ENCODE measurements at regions not wholly inside any gene's neighbourhood (a gene's known extent, or its start where the extent isn't known, plus 50 kb on each side); places are given as distances from the start of the nearest gene placed in this dataset.

DNA sequence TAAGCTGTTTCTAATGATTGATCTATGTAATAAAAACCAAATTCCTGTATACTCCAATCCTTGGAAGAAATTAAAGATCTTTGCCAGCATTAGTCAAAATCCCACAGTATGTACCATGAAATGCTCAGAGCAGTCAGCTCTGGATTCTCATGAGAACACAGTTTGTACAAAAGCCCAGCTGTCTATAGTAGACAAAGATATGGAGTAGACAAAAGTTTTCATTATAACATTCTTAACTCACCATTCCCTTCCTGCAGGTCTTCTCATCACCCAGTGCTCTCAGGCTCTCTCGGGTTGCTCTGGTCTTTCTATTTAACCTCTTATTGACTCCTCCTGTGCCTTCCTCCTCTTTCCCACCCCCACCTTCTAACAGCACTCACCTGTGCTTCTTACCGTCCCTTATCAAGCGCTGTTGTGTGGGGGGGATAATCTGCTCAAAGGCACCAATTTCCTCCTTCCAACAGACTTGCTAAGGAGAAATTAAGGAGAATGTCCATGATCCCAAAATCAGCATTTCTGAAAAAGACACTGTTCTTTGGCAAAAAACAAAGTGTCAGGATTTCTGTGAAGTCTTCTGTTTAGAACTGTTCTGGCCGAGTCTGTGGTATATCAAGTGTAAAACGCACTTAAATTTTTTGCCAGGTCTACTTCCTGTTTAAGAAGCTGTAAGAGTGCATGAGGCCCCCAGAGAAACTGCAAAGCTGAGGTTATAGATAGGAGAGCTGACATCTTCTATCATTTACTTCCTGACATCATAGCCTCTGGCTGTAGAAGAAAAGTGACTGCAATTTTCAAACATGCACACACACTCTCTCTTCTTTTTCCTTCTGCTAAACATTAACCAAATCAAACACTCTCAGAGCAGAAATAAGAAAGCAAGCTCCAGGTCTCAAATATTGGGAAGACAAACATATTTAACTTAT, 144.1 kb downstream of the EVA1A start:
- no peaks in the 10 kb centered on the region for H3K9me3 ChIP-seq (replicated peaks in 1 of 2; ENCODE audit: control insufficient read depth in 1 of 2, insufficient read depth in 1 of 2, low read length in 2 of 2)
- no peak for DNase-seq
- no CpG with 5 or more reads among the region's 5 CpGs for WGBS (ENCODE audit: insufficient coverage)
- H3K79me2 ChIP-seq (ENCODE audit: insufficient read depth, low read length), result no peaks in the 10 kb centered on the region
- H3K27me3 ChIP-seq (ENCODE audit: control insufficient read depth in 2 of 2, insufficient read depth in 2 of 2, low read length in 2 of 2), result peaks cover 0 to 2% of the 10 kb centered on the region in 2 donors
- no peaks in the 10 kb centered on the region for H3K4me1 Mint-ChIP-seq
- peaks cover 0 to 1% (median 0%) of the 10 kb centered on the region in 7 donors for H3K9me3 Mint-ChIP-seq
- H3K4me3 ChIP-seq (replicated peaks in 1 of 3; ENCODE audit: low read depth in 2 of 3, low read length in 3 of 3), result no peak overlapping the region
- H3K9ac ChIP-seq (ENCODE audit: insufficient read depth, low read length, poor library complexity, severe bottlenecking), result no peak overlapping the region
- no peak overlapping the region for H3K4me2 ChIP-seq (replicated peaks; ENCODE audit: extremely low read depth, low read length, poor library complexity, severe bottlenecking)
- H3K4me3 Mint-ChIP-seq, result no peak overlapping the region
- H3K27ac ChIP-seq (ENCODE audit: low read depth in 1 of 2, low read length in 2 of 2), result no peak overlapping the region
- no peaks in the 10 kb centered on the region for H3K36me3 ChIP-seq (replicated peaks in 1 of 2; ENCODE audit: control insufficient read depth in 1 of 2, insufficient read depth in 2 of 2, low read length in 2 of 2)
- peak overlapping the region; percentile 13 for H2AFZ ChIP-seq (ENCODE audit: insufficient read depth, low read depth, low read length, poor library complexity, severe bottlenecking)
- no peaks in the 10 kb centered on the region for H3K36me3 Mint-ChIP-seq
- no peak overlapping the region for H3K27ac Mint-ChIP-seq
- peaks cover 0 to 11% (median 6%) of the 10 kb centered on the region in 3 donors for H3K27me3 Mint-ChIP-seq (ENCODE audit: low read depth in 3 of 3)
- TF ChIP-seq, protein P1, sequence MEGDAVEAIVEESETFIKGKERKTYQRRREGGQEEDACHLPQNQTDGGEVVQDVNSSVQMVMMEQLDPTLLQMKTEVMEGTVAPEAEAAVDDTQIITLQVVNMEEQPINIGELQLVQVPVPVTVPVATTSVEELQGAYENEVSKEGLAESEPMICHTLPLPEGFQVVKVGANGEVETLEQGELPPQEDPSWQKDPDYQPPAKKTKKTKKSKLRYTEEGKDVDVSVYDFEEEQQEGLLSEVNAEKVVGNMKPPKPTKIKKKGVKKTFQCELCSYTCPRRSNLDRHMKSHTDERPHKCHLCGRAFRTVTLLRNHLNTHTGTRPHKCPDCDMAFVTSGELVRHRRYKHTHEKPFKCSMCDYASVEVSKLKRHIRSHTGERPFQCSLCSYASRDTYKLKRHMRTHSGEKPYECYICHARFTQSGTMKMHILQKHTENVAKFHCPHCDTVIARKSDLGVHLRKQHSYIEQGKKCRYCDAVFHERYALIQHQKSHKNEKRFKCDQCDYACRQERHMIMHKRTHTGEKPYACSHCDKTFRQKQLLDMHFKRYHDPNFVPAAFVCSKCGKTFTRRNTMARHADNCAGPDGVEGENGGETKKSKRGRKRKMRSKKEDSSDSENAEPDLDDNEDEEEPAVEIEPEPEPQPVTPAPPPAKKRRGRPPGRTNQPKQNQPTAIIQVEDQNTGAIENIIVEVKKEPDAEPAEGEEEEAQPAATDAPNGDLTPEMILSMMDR (IDR thresholded peaks at IDR 0.05), result no peak
- intact Hi-C loops (cut with micrococcal nuclease), result no loop called here
- no peaks in the 10 kb centered on the region for H4K20me1 ChIP-seq (ENCODE audit: insufficient read depth, low read length)
- no peaks in the 10 kb centered on the region for H3K4me1 ChIP-seq (ENCODE audit: control insufficient read depth in 1 of 2, insufficient read depth in 2 of 2, low read length in 2 of 2)

GRCh38 chr2:75415731-75416130, 145.0 kb downstream of the EVA1A start:
- H3K27me3 Mint-ChIP-seq (ENCODE audit: low read depth in 3 of 3), result peaks cover 0 to 6% (median 6%) of the 10 kb centered on the region in 3 donors
- intact Hi-C loops (cut with micrococcal nuclease), result no loop called here
- no peak overlapping the region for H2AFZ ChIP-seq (ENCODE audit: insufficient read depth, low read depth, low read length, poor library complexity, severe bottlenecking)

More at GRCh38 chr2:75415731-75416130, 145.0 kb downstream of the EVA1A start:
- Mint-ChIP-seq H3K4me3 (no peak overlapping the region), H3K36me3 (no peaks in the 10 kb centered on the region), H3K9me3 (peaks cover 0 to 5% (median 1%) of the 10 kb centered on the region in 7 donors), H3K4me1 (no peaks in the 10 kb centered on the region), H3K27ac (no peak overlapping the region)
- Histone ChIP-seq H3K4me1 (ENCODE audit: control insufficient read depth in 1 of 2, insufficient read depth in 2 of 2, low read length in 2 of 2) (no peaks in the 10 kb centered on the region), H3K27me3 (ENCODE audit: control insufficient read depth in 2 of 2, insufficient read depth in 2 of 2, low read length in 2 of 2) (peaks cover 0 to 2% of the 10 kb centered on the region in 2 donors), H3K9ac (ENCODE audit: insufficient read depth, low read length, poor library complexity, severe bottlenecking) (no peak overlapping the region), H3K36me3 (replicated peaks in 1 of 2; ENCODE audit: control insufficient read depth in 1 of 2, insufficient read depth in 2 of 2, low read length in 2 of 2) (no peaks in the 10 kb centered on the region), H3K4me3 (replicated peaks in 1 of 3; ENCODE audit: low read depth in 2 of 3, low read length in 3 of 3) (no peak overlapping the region), H3K79me2 (ENCODE audit: insufficient read depth, low read length) (no peaks in the 10 kb centered on the region), H3K4me2 (replicated peaks; ENCODE audit: extremely low read depth, low read length, poor library complexity, severe bottlenecking) (no peak overlapping the region), H3K27ac (ENCODE audit: low read depth in 1 of 2, low read length in 2 of 2) (no peak overlapping the region), H3K9me3 (replicated peaks in 1 of 2; ENCODE audit: control insufficient read depth in 1 of 2, insufficient read depth in 1 of 2, low read length in 2 of 2) (no peaks in the 10 kb centered on the region), H4K20me1 (ENCODE audit: insufficient read depth, low read length) (no peaks in the 10 kb centered on the region)
- TF ChIP-seq, protein P1 (IDR thresholded peaks at IDR 0.05), result no peak
- WGBS (ENCODE audit: insufficient coverage), result no CpG with 5 or more reads among the region's 1 CpG
- no peak for DNase-seq
